HG03469 (cell line): ENCODE measurements at regions not wholly inside any gene's neighbourhood (a gene's known extent, or its start where the extent isn't known, plus 50 kb on each side); places are given as distances from the start of the nearest gene placed in this dataset.

Experiments
- ATAC-seq: cut with Tn5 transposase; IDR thresholded peaks from one replicate; pipeline ENCODE4 v1.9.1; 2021; ENCODE audit warnings: mild to moderate bottlenecking, moderate library complexity, moderate number of reproducible peaks; ENCODE audit not compliant: unreplicated experiment

- ATAC-seq = no peak
These were observed 780.9 kb downstream of the ARAP2 start for GRCh38 chr4:35463251-35463952.

- no peak for ATAC-seq
These were observed 779.3 kb downstream of the ARAP2 start for GRCh38 chr4:35464964-35465528.

GRCh38 chr4:35491093-35491492 is 753.2 kb downstream of the ARAP2 start:
- no peak for ATAC-seq

GRCh38 chr4:35493977-35494376 is 750.3 kb downstream of the ARAP2 start:
- no peak for ATAC-seq

- no peak for ATAC-seq
These were observed 749.4 kb downstream of the ARAP2 start for GRCh38 chr4:35494955-35495354.

GRCh38 chr4:35500812-35501211 is 743.5 kb downstream of the ARAP2 start:
- ATAC-seq = no peak

- ATAC-seq = no peak
These were observed 740.9 kb downstream of the ARAP2 start for GRCh38 chr4:35503435-35503834.

GRCh38 chr4:35506161-35506560 is 738.2 kb downstream of the ARAP2 start:
- ATAC-seq = no peak

- no peak for ATAC-seq
These were observed 732.5 kb downstream of the ARAP2 start for GRCh38 chr4:35511851-35512250.

- no peak for ATAC-seq
These were observed 728.2 kb downstream of the ARAP2 start for GRCh38 chr4:35516102-35516501.

- ATAC-seq = no peak
These were observed 724.3 kb downstream of the ARAP2 start for GRCh38 chr4:35520059-35520458.

- no peak for ATAC-seq
These were observed 722.6 kb downstream of the ARAP2 start for GRCh38 chr4:35521682-35522081.

GRCh38 chr4:35525192-35525978 is 718.9 kb downstream of the ARAP2 start:
- ATAC-seq = no peak

- no peak for ATAC-seq
These were observed 717.9 kb downstream of the ARAP2 start for GRCh38 chr4:35526456-35526855.

- no peak for ATAC-seq
These were observed 709.4 kb downstream of the ARAP2 start for GRCh38 chr4:35534962-35535361.

GRCh38 chr4:35538807-35539206 is 705.5 kb downstream of the ARAP2 start:
- no peak for ATAC-seq

GRCh38 chr4:35539404-35540055 is 704.8 kb downstream of the ARAP2 start:
- ATAC-seq = no peak

- ATAC-seq = no peak
These were observed 703.0 kb downstream of the ARAP2 start for GRCh38 chr4:35541146-35541887.

- ATAC-seq = no peak
These were observed 702.5 kb downstream of the ARAP2 start for GRCh38 chr4:35541888-35542213.

- no peak for ATAC-seq
These were observed 695.4 kb downstream of the ARAP2 start for GRCh38 chr4:35548921-35549320.

- no peak for ATAC-seq
These were observed 687.9 kb downstream of the ARAP2 start for GRCh38 chr4:35556387-35556786.
